SK-N-SH (cell line): ENCODE measurements at regions not wholly inside any gene's neighbourhood (a gene's known extent, or its start where the extent isn't known, plus 50 kb on each side); places are given as distances from the start of the nearest gene placed in this dataset.

Experiments used
- CTCF ChIA-PET: fragments of 300-600, 350-600 bp; formaldehyde crosslinking; extraction: SDS; loops from one replicate; lab custom pipeline; 2021; lab: Yijun Ruan, JAX
- POLR2A ChIA-PET: fragments of 350-600 bp; sonication (Branson Sonifier 250); formaldehyde crosslinking; extraction: SDS; loops from one replicate; lab custom pipeline; 2020; ENCODE audit warnings: antibody characterized with exemption, inconsistent platforms; lab: Yijun Ruan, JAX
- DNase-seq: peaks from one replicate; pipeline ENCODE4 v3.0.0; 2012
- H2AFZ ChIP-seq: fragments of 200-600 bp; sonication (generic); 2 replicates; pipeline ENCODE4 v1.8.1; 2016; ENCODE audit warnings: antibody characterized with exemption, mild to moderate bottlenecking, low read depth
- H3F3A ChIP-seq: fragments of 200-600 bp; sonication (generic); replicated peaks from 2 replicates; pipeline ENCODE3; 2016; ENCODE audit warnings: antibody characterized with exemption, mild to moderate bottlenecking; ENCODE audit not compliant: insufficient read depth
- H3K27ac ChIP-seq, 2 experiments: fragments of 200-500 bp in 1 of 2; fragments of 200-600 bp in 1 of 2; sonication (Bioruptor generic) in 1 of 2; sonication (generic), shearing (Covaris generic) in 1 of 2; 2 replicates each; pipeline versions ENCODE4 v1.5.1 to v1.6.1; 2014 to 2016; ENCODE audit warnings: low read depth in 2 of 2, inconsistent platforms in 1 of 2, low read length in 1 of 2, mild to moderate bottlenecking in 1 of 2, mixed read lengths in 1 of 2
- H3K27me3 ChIP-seq: fragments of 200-600 bp; sonication (generic), shearing (Covaris generic); 2 replicates; pipeline ENCODE4 v1.6.1; 2016; ENCODE audit warnings: mixed run types; ENCODE audit not compliant: insufficient read depth
- H3K36me3 ChIP-seq, 2 experiments: fragments of 200-500 bp in 1 of 2; fragments of 200-600 bp in 1 of 2; sonication (Bioruptor generic) in 1 of 2; sonication (generic) in 1 of 2; replicated peaks in 1 of 2; 2 replicates each; pipeline versions ENCODE3 to v1.5.1; 2014 to 2016; ENCODE audit warnings: low read length in 1 of 2, mild to moderate bottlenecking in 1 of 2; ENCODE audit not compliant: insufficient read depth in 2 of 2, control insufficient read depth in 1 of 2
- H3K4me1 ChIP-seq, 2 experiments: fragments of 200-500 bp in 1 of 2; fragments of 200-600 bp in 1 of 2; sonication (Bioruptor generic) in 1 of 2; sonication (generic), shearing (Covaris generic) in 1 of 2; 2 replicates each; pipeline versions ENCODE4 v1.5.1 to v1.6.1; 2014 to 2016; ENCODE audit warnings: low read depth in 1 of 2, low read length in 1 of 2, mixed run types in 1 of 2; ENCODE audit not compliant: insufficient read depth in 2 of 2, control insufficient read depth in 1 of 2
- H3K4me2 ChIP-seq: fragments of 200-600 bp; sonication (generic), shearing (Covaris generic); 2 replicates; pipeline ENCODE4 v1.6.1; 2017; ENCODE audit warnings: mixed run types
- H3K4me3 ChIP-seq, 2 experiments: fragments of 200-500 bp in 1 of 2; fragments of 200-600 bp in 1 of 2; sonication (Bioruptor generic) in 1 of 2; sonication (generic), shearing (Covaris generic) in 1 of 2; 2 replicates each; pipeline versions ENCODE4 v1.5.1 to v1.8.1; 2014 to 2016; ENCODE audit warnings: low read depth in 2 of 2, inconsistent platforms in 1 of 2, low read length in 1 of 2, mild to moderate bottlenecking in 1 of 2, mixed read lengths in 1 of 2, moderate library complexity in 1 of 2
- H3K79me2 ChIP-seq: fragments of 200-600 bp; sonication (generic); 2 replicates; pipeline ENCODE4 v1.8.1; 2017; ENCODE audit warnings: mild to moderate bottlenecking; ENCODE audit not compliant: insufficient read depth
- H3K9ac ChIP-seq: fragments of 200-600 bp; sonication (generic); 2 replicates; pipeline ENCODE4 v1.6.1; 2017; ENCODE audit warnings: mixed run types
- H3K9me2 ChIP-seq: fragments of 200-600 bp; sonication (generic); 2 replicates; pipeline ENCODE4 v1.6.1; 2017; ENCODE audit warnings: mixed run types
- H3K9me3 ChIP-seq: fragments of 200-600 bp; sonication (generic); 2 replicates; pipeline ENCODE4 v1.6.1; 2017; ENCODE audit warnings: mixed run types, mild to moderate bottlenecking, moderate library complexity
- H4K20me1 ChIP-seq: fragments of 200-600 bp; sonication (generic); 2 replicates; pipeline ENCODE4 v1.6.1; 2017; ENCODE audit warnings: mild to moderate bottlenecking, mixed run types; ENCODE audit not compliant: insufficient read depth
- FOXJ3 ChIP-seq: sonication (generic); formaldehyde crosslinking; IDR thresholded peaks from 2 replicates; pipeline ENCODE4 v1.5.1; 2020; ENCODE audit warnings: mild to moderate bottlenecking, missing genetic modification reagents
- FOXM1 ChIP-seq: IDR thresholded peaks from 2 replicates; pipeline ENCODE4 v1.4.0; 2012; ENCODE audit warnings: low read depth, mild to moderate bottlenecking
- GABPA ChIP-seq: IDR thresholded peaks from 2 replicates; pipeline ENCODE4 v1.4.0; 2012; ENCODE audit warnings: low read depth, mild to moderate bottlenecking
- JUND ChIP-seq: IDR thresholded peaks from 2 replicates; pipeline ENCODE4 v1.4.0; 2012
- MXI1 ChIP-seq: IDR thresholded peaks from 2 replicates; pipeline ENCODE4 v1.6.1; 2012; ENCODE audit warnings: mild to moderate bottlenecking, low read depth, low read length, improper control_type of control experiment
- NFIC ChIP-seq: IDR thresholded peaks from 2 replicates; pipeline ENCODE4 v1.4.0; 2012; ENCODE audit warnings: borderline replicate concordance
- POLR2AphosphoS5 ChIP-seq: IDR thresholded peaks from 2 replicates; pipeline ENCODE4 v1.6.1; 2012; ENCODE audit warnings: low read depth, low read length
- RAD21 ChIP-seq: IDR thresholded peaks from 2 replicates; pipeline ENCODE4 v1.6.1; 2012; ENCODE audit warnings: mild to moderate bottlenecking, low read length
- RFX5 ChIP-seq: IDR thresholded peaks from 2 replicates; pipeline ENCODE4 v1.6.1; 2012; ENCODE audit warnings: mild to moderate bottlenecking, improper control_type of control experiment, low read length
- RXRA ChIP-seq: IDR thresholded peaks from 2 replicates; pipeline ENCODE4 v1.4.0; 2012; ENCODE audit warnings: low read depth, mild to moderate bottlenecking, borderline replicate concordance
- SIN3A ChIP-seq: IDR thresholded peaks from 2 replicates; pipeline ENCODE4 v1.6.1; 2012; ENCODE audit warnings: low read depth, mild to moderate bottlenecking, low read length, moderate library complexity, borderline replicate concordance
- SMC3 ChIP-seq: IDR thresholded peaks from 2 replicates; pipeline ENCODE4 v1.6.1; 2012; ENCODE audit warnings: low read depth, low read length, improper control_type of control experiment
- TCF12 ChIP-seq: IDR thresholded peaks from 2 replicates; pipeline ENCODE4 v1.4.0; 2012
- TEAD4 ChIP-seq: IDR thresholded peaks from 2 replicates; pipeline ENCODE4 v1.4.0; 2012; ENCODE audit warnings: mild to moderate bottlenecking, borderline replicate concordance; ENCODE audit not compliant: insufficient read depth
- WGBS: methylation state at CpG from one replicate; pipeline ENCODE4 v1.1.6; 2017; ENCODE audit warnings: low lambda C conversion rate; 5-methylcytosine and 5-hydroxymethylcytosine counted together
- TF ChIP-seq, protein P1 (sequence below): IDR thresholded peaks from 2 replicates; pipeline ENCODE4 v1.4.0; 2012; ENCODE audit warnings: low read depth
- TF ChIP-seq, protein P2 (sequence below): IDR thresholded peaks from 2 replicates; pipeline ENCODE4 v1.4.0; 2012; ENCODE audit warnings: low read depth, borderline replicate concordance
- TF ChIP-seq, protein P3 (sequence below): fragments of 150-350 bp; IDR thresholded peaks from 2 replicates; pipeline ENCODE4 v1.6.1; 2017; ENCODE audit warnings: antibody characterized with exemption, low read length, low read depth, borderline replicate concordance
- TF ChIP-seq, protein P4 (sequence below): IDR thresholded peaks from 2 replicates; pipeline ENCODE4 v1.4.0; 2012; ENCODE audit warnings: low read depth, borderline replicate concordance
- TF ChIP-seq, protein P5 (sequence below): IDR thresholded peaks from 2 replicates; pipeline ENCODE4; 2012

DNA sequence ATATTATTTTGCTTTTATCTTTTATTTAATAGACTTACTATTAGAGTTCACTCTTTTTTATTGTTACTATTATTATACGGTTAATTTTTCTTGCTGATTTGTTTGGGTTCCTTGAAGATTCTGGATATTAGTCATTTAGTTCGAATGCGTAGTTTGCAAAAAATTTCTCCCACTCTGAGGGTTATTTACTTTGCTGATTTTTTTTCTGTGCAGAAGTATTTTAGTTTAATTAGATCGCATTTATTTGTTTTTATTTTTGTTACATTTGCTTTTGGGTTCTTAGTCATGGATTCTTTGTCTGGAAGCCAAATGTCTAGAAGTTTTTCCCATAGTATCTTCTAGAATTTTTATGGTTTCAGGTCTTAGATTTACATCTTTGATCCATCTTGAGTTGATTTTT, 585.2 kb downstream of the CPS1 start:
- Histone ChIP-seq H3K27me3 (no peaks in the 10 kb centered on the region), H2AFZ (no peak overlapping the region), H3F3A (no peaks in the 10 kb centered on the region), H3K4me2 (no peak overlapping the region), H4K20me1 (no peaks in the 10 kb centered on the region)
- DNase-seq = no peak
- TF ChIP-seq MXI1 (no peak), GABPA (no peak), RAD21 (no peak), TCF12 (no peak)
- TF ChIP-seq, all 33 proteins: peak for 0
- no peaks in the 10 kb centered on the region for H3K36me3 ChIP-seq
- H3K9me3 ChIP-seq = no peaks in the 10 kb centered on the region
- H3K9ac ChIP-seq = no peak overlapping the region
- ChIA-PET CTCF (no interaction called here), POLR2A (no interaction called here)
- WGBS = 62% methylated on average over 4 of the region's 4 CpGs
- no peaks in the 10 kb centered on the region for H3K79me2 ChIP-seq
- H3K27ac ChIP-seq = no peak overlapping the region
- no peaks in the 10 kb centered on the region for H3K9me2 ChIP-seq
- no peak overlapping the region for H3K4me3 ChIP-seq
- H3K4me1 ChIP-seq = no peaks in the 10 kb centered on the region

DNA sequence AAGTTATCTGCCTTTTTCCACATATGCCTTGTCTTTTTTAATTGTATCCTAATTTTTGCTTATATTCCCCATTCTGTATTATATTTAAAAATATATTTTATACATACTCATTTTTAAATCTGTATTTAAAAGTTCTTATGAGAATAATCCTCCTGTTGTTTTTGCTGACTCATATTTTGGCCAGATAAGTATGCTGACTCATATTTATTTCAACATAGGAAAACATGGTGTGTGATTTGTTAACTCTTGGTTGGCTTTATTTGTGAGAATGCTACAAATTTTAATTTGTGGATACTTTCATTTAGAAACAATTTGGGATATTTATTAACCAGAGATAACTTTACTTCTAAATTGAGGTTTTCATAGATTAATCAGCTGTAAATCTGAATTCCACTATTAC, 587.7 kb downstream of the CPS1 start:
- H3K79me2 ChIP-seq = no peaks in the 10 kb centered on the region
- no peak overlapping the region for H3K4me2 ChIP-seq
- H3F3A ChIP-seq = no peaks in the 10 kb centered on the region
- no peak overlapping the region for H2AFZ ChIP-seq
- DNase-seq = no peak
- no peaks in the 10 kb centered on the region for H3K9me2 ChIP-seq
- H3K4me3 ChIP-seq = no peak overlapping the region
- CTCF ChIA-PET = interaction anchor here (1.3 to 1.7 kb wide), 4 partner anchors 12 to 1423 kb away, joined by 3 to 4 read pairs (median 3); no protein-coding TSS in a partner anchor
- no peaks in the 10 kb centered on the region for H4K20me1 ChIP-seq
- no peaks in the 10 kb centered on the region for H3K27me3 ChIP-seq
- no peaks in the 10 kb centered on the region for H3K36me3 ChIP-seq
- H3K4me1 ChIP-seq = no peaks in the 10 kb centered on the region
- no peak overlapping the region for H3K27ac ChIP-seq
- POLR2A ChIA-PET = no interaction called here
- no peaks in the 10 kb centered on the region for H3K9me3 ChIP-seq
- TF ChIP-seq NFIC = no peak
- TF ChIP-seq MXI1 = no peak
- TF ChIP-seq FOXM1 = no peak
- TF ChIP-seq, protein P1, sequence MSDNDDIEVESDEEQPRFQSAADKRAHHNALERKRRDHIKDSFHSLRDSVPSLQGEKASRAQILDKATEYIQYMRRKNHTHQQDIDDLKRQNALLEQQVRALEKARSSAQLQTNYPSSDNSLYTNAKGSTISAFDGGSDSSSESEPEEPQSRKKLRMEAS = no peak
- no peak for TF ChIP-seq RAD21
- TF ChIP-seq RXRA = no peak
- no peak for TF ChIP-seq TEAD4
- no peak for TF ChIP-seq POLR2AphosphoS5
- no peak for TF ChIP-seq JUND
- TF ChIP-seq, protein P2, sequence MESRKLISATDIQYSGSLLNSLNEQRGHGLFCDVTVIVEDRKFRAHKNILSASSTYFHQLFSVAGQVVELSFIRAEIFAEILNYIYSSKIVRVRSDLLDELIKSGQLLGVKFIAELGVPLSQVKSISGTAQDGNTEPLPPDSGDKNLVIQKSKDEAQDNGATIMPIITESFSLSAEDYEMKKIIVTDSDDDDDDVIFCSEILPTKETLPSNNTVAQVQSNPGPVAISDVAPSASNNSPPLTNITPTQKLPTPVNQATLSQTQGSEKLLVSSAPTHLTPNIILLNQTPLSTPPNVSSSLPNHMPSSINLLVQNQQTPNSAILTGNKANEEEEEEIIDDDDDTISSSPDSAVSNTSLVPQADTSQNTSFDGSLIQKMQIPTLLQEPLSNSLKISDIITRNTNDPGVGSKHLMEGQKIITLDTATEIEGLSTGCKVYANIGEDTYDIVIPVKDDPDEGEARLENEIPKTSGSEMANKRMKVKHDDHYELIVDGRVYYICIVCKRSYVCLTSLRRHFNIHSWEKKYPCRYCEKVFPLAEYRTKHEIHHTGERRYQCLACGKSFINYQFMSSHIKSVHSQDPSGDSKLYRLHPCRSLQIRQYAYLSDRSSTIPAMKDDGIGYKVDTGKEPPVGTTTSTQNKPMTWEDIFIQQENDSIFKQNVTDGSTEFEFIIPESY = no peak
- TF ChIP-seq, protein P3, sequence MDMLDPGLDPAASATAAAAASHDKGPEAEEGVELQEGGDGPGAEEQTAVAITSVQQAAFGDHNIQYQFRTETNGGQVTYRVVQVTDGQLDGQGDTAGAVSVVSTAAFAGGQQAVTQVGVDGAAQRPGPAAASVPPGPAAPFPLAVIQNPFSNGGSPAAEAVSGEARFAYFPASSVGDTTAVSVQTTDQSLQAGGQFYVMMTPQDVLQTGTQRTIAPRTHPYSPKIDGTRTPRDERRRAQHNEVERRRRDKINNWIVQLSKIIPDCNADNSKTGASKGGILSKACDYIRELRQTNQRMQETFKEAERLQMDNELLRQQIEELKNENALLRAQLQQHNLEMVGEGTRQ = no peak
- TF ChIP-seq FOXJ3 (CRISPR knock-in tag) = no peak
- TF ChIP-seq, protein P4, sequence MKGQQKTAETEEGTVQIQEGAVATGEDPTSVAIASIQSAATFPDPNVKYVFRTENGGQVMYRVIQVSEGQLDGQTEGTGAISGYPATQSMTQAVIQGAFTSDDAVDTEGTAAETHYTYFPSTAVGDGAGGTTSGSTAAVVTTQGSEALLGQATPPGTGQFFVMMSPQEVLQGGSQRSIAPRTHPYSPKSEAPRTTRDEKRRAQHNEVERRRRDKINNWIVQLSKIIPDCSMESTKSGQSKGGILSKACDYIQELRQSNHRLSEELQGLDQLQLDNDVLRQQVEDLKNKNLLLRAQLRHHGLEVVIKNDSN = no peak
- TF ChIP-seq SMC3 = no peak
- no peak for TF ChIP-seq SIN3A
- TF ChIP-seq, protein P5, sequence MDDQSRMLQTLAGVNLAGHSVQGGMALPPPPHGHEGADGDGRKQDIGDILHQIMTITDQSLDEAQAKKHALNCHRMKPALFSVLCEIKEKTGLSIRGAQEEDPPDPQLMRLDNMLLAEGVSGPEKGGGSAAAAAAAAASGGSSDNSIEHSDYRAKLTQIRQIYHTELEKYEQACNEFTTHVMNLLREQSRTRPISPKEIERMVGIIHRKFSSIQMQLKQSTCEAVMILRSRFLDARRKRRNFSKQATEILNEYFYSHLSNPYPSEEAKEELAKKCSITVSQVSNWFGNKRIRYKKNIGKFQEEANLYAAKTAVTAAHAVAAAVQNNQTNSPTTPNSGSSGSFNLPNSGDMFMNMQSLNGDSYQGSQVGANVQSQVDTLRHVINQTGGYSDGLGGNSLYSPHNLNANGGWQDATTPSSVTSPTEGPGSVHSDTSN = no peak
- no peak for TF ChIP-seq RFX5
- H3K9ac ChIP-seq = no peak overlapping the region
